GM18502 (cell line): ENCODE measurements at regions not wholly inside any gene's neighbourhood (a gene's known extent, or its start where the extent isn't known, plus 50 kb on each side); places are given as distances from the start of the nearest gene placed in this dataset.
"Not testable (repeated sequence)": the region's sequence is repeated elsewhere in the genome, so short reads cannot be mapped to it uniquely, and the experiment has no call there.

Experiments
- ATAC-seq: cut with Tn5 transposase; IDR thresholded peaks from one replicate; pipeline ENCODE4 v1.9.1; 2021; ENCODE audit warnings: mild to moderate bottlenecking; ENCODE audit not compliant: unreplicated experiment, poor library complexity

DNA sequence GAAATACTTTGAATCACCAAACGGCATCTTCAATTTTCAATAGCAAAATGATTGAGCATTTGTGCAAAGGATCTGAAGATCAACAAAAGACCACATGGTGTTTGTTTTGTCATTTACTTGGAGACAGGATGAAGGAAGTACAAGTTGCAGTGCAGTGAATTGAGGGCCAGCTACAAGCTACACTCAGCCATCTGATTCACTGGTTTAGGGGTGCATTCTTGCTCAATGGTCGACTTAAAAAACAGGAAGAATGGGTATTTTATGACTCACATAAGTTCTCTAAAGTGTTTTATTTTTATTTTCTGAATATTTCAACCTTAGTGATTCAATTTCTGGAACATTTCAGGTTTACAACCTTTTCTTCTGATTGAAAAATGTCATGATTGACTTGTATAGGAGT is 412.1 kb upstream of the ADAMTSL1 start:
- no peak for ATAC-seq

- ATAC-seq = no peak
These were observed 410.0 kb upstream of the ADAMTSL1 start for GRCh38 chr9:18063856-18064390.

GRCh38 chr9:18066608-18067007 is 407.3 kb upstream of the ADAMTSL1 start:
- not testable (repeated sequence) for ATAC-seq

GRCh38 chr9:18067548-18068120 is 406.3 kb upstream of the ADAMTSL1 start:
- no peak for ATAC-seq

- no peak for ATAC-seq
These were observed 405.1 kb upstream of the ADAMTSL1 start for GRCh38 chr9:18068900-18069299.

- no peak for ATAC-seq
These were observed 402.3 kb upstream of the ADAMTSL1 start for GRCh38 chr9:18071651-18072060.

- ATAC-seq = no peak
These were observed 401.0 kb upstream of the ADAMTSL1 start for GRCh38 chr9:18073002-18073401.

DNA sequence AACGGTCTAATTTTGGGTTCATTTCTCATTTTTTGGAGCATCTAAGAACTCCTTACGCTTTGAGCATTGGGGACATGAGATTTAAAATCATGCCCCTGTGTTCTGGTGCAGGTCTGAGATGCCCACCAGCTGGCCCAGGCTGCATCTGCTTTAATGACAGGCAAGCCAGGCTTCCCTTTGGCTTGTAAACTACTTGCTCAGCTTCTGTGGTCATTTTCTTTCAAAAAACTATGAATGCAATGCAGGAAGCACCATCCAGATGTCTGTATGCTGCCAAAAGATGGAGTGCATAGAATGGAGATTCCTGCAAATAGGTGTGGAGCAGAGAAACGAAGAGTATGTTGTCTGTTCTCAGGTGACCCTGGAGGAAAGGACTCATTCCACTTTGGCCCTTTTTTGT is 399.9 kb upstream of the ADAMTSL1 start:
- no peak for ATAC-seq

- no peak for ATAC-seq
These were observed 398.6 kb upstream of the ADAMTSL1 start for GRCh38 chr9:18075253-18075952.

- no peak for ATAC-seq
These were observed 395.8 kb upstream of the ADAMTSL1 start for GRCh38 chr9:18077941-18078678.

DNA sequence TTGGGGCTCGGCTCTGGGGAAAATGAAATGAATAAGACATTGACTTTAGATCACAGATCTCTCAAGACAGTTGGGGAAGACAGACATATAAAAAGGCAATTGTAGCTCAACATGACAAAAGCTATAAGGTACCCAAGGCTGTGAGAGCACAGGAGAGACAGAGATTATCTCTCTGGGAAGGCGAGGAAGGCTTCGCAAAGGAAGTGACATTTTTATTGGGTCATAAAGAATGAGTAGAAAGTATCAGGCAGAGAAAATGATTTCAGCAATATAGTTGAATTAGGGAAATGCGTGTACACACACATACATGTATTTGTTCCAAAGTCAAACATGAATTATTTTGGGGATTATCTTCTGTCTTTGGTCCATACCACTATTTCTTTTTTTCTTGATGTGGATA is 381.8 kb upstream of the ADAMTSL1 start:
- ATAC-seq = no peak

- no peak for ATAC-seq
These were observed 367.9 kb upstream of the ADAMTSL1 start for GRCh38 chr9:18106006-18106560.

DNA sequence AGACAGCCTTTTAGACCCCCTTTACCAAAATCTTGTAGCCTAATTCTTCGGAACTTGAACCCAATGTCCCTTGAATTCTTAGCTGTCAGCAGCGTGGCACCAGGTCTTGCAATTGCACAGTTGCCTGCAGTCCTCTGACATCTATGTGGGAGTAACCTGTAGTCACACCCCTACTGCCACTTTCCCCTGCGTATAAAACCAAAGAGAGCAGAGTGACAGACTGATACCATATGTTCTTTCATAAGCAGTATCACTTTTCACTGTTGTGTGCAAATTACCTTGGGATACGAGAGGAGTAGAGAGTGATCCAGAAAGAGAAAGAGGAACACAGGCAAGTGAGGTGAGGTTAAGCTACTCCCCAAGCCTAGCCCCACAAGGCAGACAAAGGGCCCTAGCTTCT is 364.3 kb upstream of the ADAMTSL1 start:
- ATAC-seq = no peak

DNA sequence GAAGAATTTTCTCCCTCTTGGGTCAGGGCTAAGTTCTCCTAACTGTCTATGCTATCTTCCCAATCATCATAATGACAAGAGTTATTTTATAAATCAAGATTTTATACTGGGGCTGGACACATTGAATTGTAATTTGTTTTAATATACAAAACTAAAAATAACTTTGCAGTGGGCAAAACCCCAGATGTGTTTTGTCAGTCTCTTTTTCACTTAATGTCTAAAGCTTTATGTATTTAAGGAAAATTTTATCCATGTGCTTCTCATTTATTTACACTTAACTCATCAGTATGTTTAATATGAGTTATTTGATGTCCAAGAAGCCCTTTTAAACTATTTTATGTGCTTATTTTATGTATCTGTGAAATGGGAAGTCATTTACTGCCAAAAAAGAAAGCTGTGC is 362.8 kb upstream of the ADAMTSL1 start:
- no peak for ATAC-seq

- no peak for ATAC-seq
These were observed 359.1 kb upstream of the ADAMTSL1 start for GRCh38 chr9:18114559-18115475.

DNA sequence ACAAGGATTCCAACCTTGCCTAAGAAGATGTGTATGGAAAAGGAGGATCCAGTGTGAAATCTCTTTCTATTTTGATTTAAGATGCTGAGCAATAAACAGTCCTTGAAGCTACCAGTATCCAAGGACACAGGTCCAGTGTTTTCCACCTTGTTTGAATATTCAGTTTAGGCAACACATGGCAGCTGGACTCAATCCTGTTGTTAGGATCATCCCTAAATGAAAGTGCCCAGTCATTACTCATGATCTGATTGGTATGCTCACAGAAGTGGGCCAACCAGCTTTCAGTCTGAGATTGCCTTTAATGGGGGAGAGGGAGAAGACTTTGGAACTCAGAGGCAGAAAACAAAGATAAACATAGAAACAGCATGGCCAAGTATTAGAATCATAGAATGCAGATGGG is 355.7 kb upstream of the ADAMTSL1 start:
- no peak for ATAC-seq

- ATAC-seq = no peak
These were observed 351.8 kb upstream of the ADAMTSL1 start for GRCh38 chr9:18122171-18122570.

DNA sequence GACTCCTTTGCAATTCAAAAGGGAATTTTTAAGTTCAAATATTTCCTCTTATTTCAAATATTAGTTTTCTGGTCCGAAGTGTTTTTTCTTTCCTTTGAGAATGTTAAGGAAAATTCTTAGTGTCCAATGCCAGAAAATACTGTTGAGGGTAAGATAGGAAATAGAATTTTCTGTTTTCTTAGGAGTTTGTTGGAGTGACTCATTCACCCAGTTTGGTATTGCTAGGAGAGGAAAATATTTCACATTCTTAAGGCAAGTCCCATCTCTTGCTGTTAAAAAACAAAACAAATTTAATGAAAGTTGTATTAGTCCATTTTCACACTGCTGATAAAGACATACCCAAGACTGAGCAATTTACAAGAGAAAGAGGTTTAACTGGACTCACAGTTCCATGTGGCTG is 349.2 kb upstream of the ADAMTSL1 start:
- ATAC-seq = no peak

GRCh38 chr9:18126831-18127498 is 347.0 kb upstream of the ADAMTSL1 start:
- ATAC-seq = no peak

GRCh38 chr9:18127499-18127875 is 346.5 kb upstream of the ADAMTSL1 start:
- no peak for ATAC-seq
